Activated CD4-positive, alpha-beta memory T cell treated with anti-CD3 and anti-CD28 coated beads, Interleukin-2, amount 10 ng/mL, durations not matched to agents 7 days and 5 days (primary cell): ENCODE measurements at regions not wholly inside any gene's neighbourhood (a gene's known extent, or its start where the extent isn't known, plus 50 kb on each side); places are given as distances from the start of the nearest gene placed in this dataset.

Experiments
- CTCF ChIA-PET: fragments of 350-600 bp; sonication (Branson Sonifier 250); formaldehyde crosslinking; loops from one replicate; lab custom pipeline; 2021; ENCODE audit warnings: antibody characterized with exemption, inconsistent platforms; lab: Charles Lee
- POLR2A ChIA-PET: fragments of 350-600 bp; sonication (Branson Sonifier 250); formaldehyde crosslinking; loops from one replicate; lab custom pipeline; 2021; ENCODE audit warnings: antibody characterized with exemption; lab: Charles Lee
- DNase-seq: peaks from one replicate; pipeline ENCODE4 v3.0.0-alpha.2; 2020
- H3K27ac Mint-ChIP-seq: one replicate; pipeline ENCODE4 v1.8.0; 2021; ENCODE audit warnings: mild to moderate bottlenecking, mixed read lengths
- H3K27me3 Mint-ChIP-seq: one replicate; pipeline ENCODE4 v1.8.0; 2021; ENCODE audit warnings: mixed read lengths
- H3K36me3 Mint-ChIP-seq: one replicate; pipeline ENCODE4 v1.8.0; 2021; ENCODE audit warnings: low read depth, mixed read lengths
- H3K4me1 Mint-ChIP-seq: one replicate; pipeline ENCODE4 v1.8.0; 2021; ENCODE audit warnings: mixed read lengths
- H3K4me3 Mint-ChIP-seq: one replicate; pipeline ENCODE4 v1.8.0; 2021; ENCODE audit warnings: mild to moderate bottlenecking, mixed read lengths
- H3K9me3 Mint-ChIP-seq: one replicate; pipeline ENCODE4 v1.8.0; 2021; ENCODE audit warnings: mixed read lengths

- H3K27me3 Mint-ChIP-seq, result peaks cover 1% of the 10 kb centered on the region
- no peaks in the 10 kb centered on the region for H3K36me3 Mint-ChIP-seq
- ChIA-PET POLR2A (no interaction called here), CTCF (no interaction called here)
- H3K4me3 Mint-ChIP-seq, result no peak overlapping the region
- no peak for DNase-seq
- H3K9me3 Mint-ChIP-seq, result no peaks in the 10 kb centered on the region
- H3K4me1 Mint-ChIP-seq, result no peaks in the 10 kb centered on the region
- H3K27ac Mint-ChIP-seq, result no peak overlapping the region
Observed at GRCh38 chr6:140068801-140069200, 694.4 kb upstream of the CITED2 start.

- POLR2A ChIA-PET, result no interaction called here
- no peaks in the 10 kb centered on the region for H3K4me1 Mint-ChIP-seq
- DNase-seq, result no peak
- no peak overlapping the region for H3K4me3 Mint-ChIP-seq
- peaks cover 1% of the 10 kb centered on the region for H3K27me3 Mint-ChIP-seq
- CTCF ChIA-PET, result no interaction called here
- no peaks in the 10 kb centered on the region for H3K9me3 Mint-ChIP-seq
- no peak overlapping the region for H3K27ac Mint-ChIP-seq
- H3K36me3 Mint-ChIP-seq, result no peaks in the 10 kb centered on the region
Observed at GRCh38 chr6:140064366-140064765, 689.9 kb upstream of the CITED2 start.

- CTCF ChIA-PET, result no interaction called here
- no peaks in the 10 kb centered on the region for H3K36me3 Mint-ChIP-seq
- no peak overlapping the region for H3K4me3 Mint-ChIP-seq
- H3K27ac Mint-ChIP-seq, result no peak overlapping the region
- POLR2A ChIA-PET, result no interaction called here
- H3K4me1 Mint-ChIP-seq, result no peaks in the 10 kb centered on the region
- no peak for DNase-seq
- H3K27me3 Mint-ChIP-seq, result peaks cover 1% of the 10 kb centered on the region
- no peaks in the 10 kb centered on the region for H3K9me3 Mint-ChIP-seq
Observed at GRCh38 chr6:140063021-140063399, 688.6 kb upstream of the CITED2 start.

GRCh38 chr6:140062043-140063020 is 687.9 kb upstream of the CITED2 start:
- peaks cover 1% of the 10 kb centered on the region for H3K27me3 Mint-ChIP-seq
- no peaks in the 10 kb centered on the region for H3K36me3 Mint-ChIP-seq
- H3K4me1 Mint-ChIP-seq, result no peaks in the 10 kb centered on the region
- DNase-seq, result no peak
- POLR2A ChIA-PET, result no interaction called here
- CTCF ChIA-PET, result no interaction called here
- H3K4me3 Mint-ChIP-seq, result no peak overlapping the region
- H3K27ac Mint-ChIP-seq, result no peak overlapping the region
- H3K9me3 Mint-ChIP-seq, result no peaks in the 10 kb centered on the region

GRCh38 chr6:140061110-140062042 is 686.9 kb upstream of the CITED2 start:
- no peak overlapping the region for H3K27ac Mint-ChIP-seq
- H3K4me3 Mint-ChIP-seq, result no peak overlapping the region
- ChIA-PET POLR2A (no interaction called here), CTCF (no interaction called here)
- no peaks in the 10 kb centered on the region for H3K9me3 Mint-ChIP-seq
- no peaks in the 10 kb centered on the region for H3K36me3 Mint-ChIP-seq
- H3K4me1 Mint-ChIP-seq, result no peaks in the 10 kb centered on the region
- DNase-seq, result no peak
- H3K27me3 Mint-ChIP-seq, result peaks cover 1% of the 10 kb centered on the region

GRCh38 chr6:140059947-140060346 is 685.5 kb upstream of the CITED2 start:
- H3K4me1 Mint-ChIP-seq, result no peaks in the 10 kb centered on the region
- DNase-seq, result no peak
- no peaks in the 10 kb centered on the region for H3K36me3 Mint-ChIP-seq
- H3K4me3 Mint-ChIP-seq, result no peak overlapping the region
- POLR2A ChIA-PET, result no interaction called here
- CTCF ChIA-PET, result no interaction called here
- H3K27ac Mint-ChIP-seq, result no peak overlapping the region
- no peaks in the 10 kb centered on the region for H3K9me3 Mint-ChIP-seq
- no peaks in the 10 kb centered on the region for H3K27me3 Mint-ChIP-seq

- Mint-ChIP-seq H3K27ac (no peak overlapping the region), H3K4me1 (no peaks in the 10 kb centered on the region), H3K27me3 (no peaks in the 10 kb centered on the region), H3K9me3 (no peaks in the 10 kb centered on the region), H3K4me3 (no peak overlapping the region), H3K36me3 (no peaks in the 10 kb centered on the region)
- ChIA-PET POLR2A (no interaction called here), CTCF (no interaction called here)
- DNase-seq, result no peak
Observed at GRCh38 chr6:140058863-140059262, 684.4 kb upstream of the CITED2 start.

GRCh38 chr6:140052736-140053729 is 678.6 kb upstream of the CITED2 start:
- Mint-ChIP-seq H3K4me1 (no peaks in the 10 kb centered on the region), H3K36me3 (no peaks in the 10 kb centered on the region), H3K9me3 (no peaks in the 10 kb centered on the region), H3K4me3 (no peak overlapping the region), H3K27ac (no peak overlapping the region), H3K27me3 (peaks cover under 1% of the 10 kb centered on the region)
- DNase-seq, result no peak
- POLR2A ChIA-PET, result no interaction called here
- CTCF ChIA-PET, result interaction anchor here (0.8 kb wide), 1 partner anchor 274 kb away, joined by 4 read pairs; no protein-coding TSS in a partner anchor

GRCh38 chr6:140051521-140052512 is 677.4 kb upstream of the CITED2 start:
- Mint-ChIP-seq H3K27me3 (peaks cover 2% of the 10 kb centered on the region), H3K27ac (no peak overlapping the region), H3K4me3 (no peak overlapping the region), H3K9me3 (no peaks in the 10 kb centered on the region), H3K4me1 (no peaks in the 10 kb centered on the region), H3K36me3 (no peaks in the 10 kb centered on the region)
- POLR2A ChIA-PET, result no interaction called here
- CTCF ChIA-PET, result no interaction called here
- DNase-seq, result no peak

GRCh38 chr6:140050101-140050995 is 675.9 kb upstream of the CITED2 start:
- CTCF ChIA-PET, result no interaction called here
- Mint-ChIP-seq H3K27me3 (peaks cover 2% of the 10 kb centered on the region), H3K4me3 (no peak overlapping the region), H3K9me3 (no peaks in the 10 kb centered on the region), H3K27ac (no peak overlapping the region), H3K36me3 (no peaks in the 10 kb centered on the region), H3K4me1 (no peaks in the 10 kb centered on the region)
- no peak for DNase-seq
- POLR2A ChIA-PET, result interaction anchor here (0.5 kb wide), 1 partner anchor 678 kb away, joined by 3 read pairs; no protein-coding TSS in a partner anchor

- no peaks in the 10 kb centered on the region for H3K36me3 Mint-ChIP-seq
- H3K9me3 Mint-ChIP-seq, result no peaks in the 10 kb centered on the region
- H3K27ac Mint-ChIP-seq, result no peak overlapping the region
- CTCF ChIA-PET, result no interaction called here
- no peak overlapping the region for H3K4me3 Mint-ChIP-seq
- DNase-seq, result no peak
- peaks cover 2% of the 10 kb centered on the region for H3K27me3 Mint-ChIP-seq
- H3K4me1 Mint-ChIP-seq, result no peaks in the 10 kb centered on the region
- POLR2A ChIA-PET, result no interaction called here
Observed at GRCh38 chr6:140049251-140049650, 674.8 kb upstream of the CITED2 start.
